ENCODE measurements at regions not wholly inside any gene's neighbourhood (a gene's known extent, or its start where the extent isn't known, plus 50 kb on each side); places are given as distances from the start of the nearest gene placed in this dataset.

- no peaks in the 10 kb centered on the region for H3K27me3 ChIP-seq (ENCODE audit: control insufficient read depth in 1 of 2, insufficient read depth in 2 of 2, low read length in 2 of 2)
- TF ChIP-seq, protein P1, sequence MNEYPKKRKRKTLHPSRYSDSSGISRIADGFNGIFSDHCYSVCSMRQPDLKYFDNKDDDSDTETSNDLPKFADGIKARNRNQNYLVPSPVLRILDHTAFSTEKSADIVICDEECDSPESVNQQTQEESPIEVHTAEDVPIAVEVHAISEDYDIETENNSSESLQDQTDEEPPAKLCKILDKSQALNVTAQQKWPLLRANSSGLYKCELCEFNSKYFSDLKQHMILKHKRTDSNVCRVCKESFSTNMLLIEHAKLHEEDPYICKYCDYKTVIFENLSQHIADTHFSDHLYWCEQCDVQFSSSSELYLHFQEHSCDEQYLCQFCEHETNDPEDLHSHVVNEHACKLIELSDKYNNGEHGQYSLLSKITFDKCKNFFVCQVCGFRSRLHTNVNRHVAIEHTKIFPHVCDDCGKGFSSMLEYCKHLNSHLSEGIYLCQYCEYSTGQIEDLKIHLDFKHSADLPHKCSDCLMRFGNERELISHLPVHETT (CRISPR knock-in tag; conservative IDR thresholded peaks at IDR 0.05): no peak
- TF ChIP-seq SMARCE1 (IDR thresholded peaks at IDR 0.05; ENCODE audit: borderline replicate concordance): no peak
- TF ChIP-seq CBX2 (IDR thresholded peaks at IDR 0.05; ENCODE audit: low read depth, low read length): no peak
- no peak for TF ChIP-seq CBX2 (CRISPR knock-in tag; IDR thresholded peaks at IDR 0.05; ENCODE audit: low read depth)
- TF ChIP-seq FOXA1 (IDR thresholded peaks at IDR 0.05): no peak
- no peak for TF ChIP-seq FOXA1 (CRISPR knock-in tag; IDR thresholded peaks at IDR 0.05)
- no peak for TF ChIP-seq NR2F2 (IDR thresholded peaks at IDR 0.05; ENCODE audit: borderline replicate concordance, low read depth)
- no peak for TF ChIP-seq SOX5 (CRISPR knock-in tag; IDR thresholded peaks at IDR 0.05; ENCODE audit: borderline replicate concordance)
- no peak for TF ChIP-seq GZF1 (CRISPR knock-in tag; IDR thresholded peaks at IDR 0.05)
- intact Hi-C loops (cut with micrococcal nuclease; ENCODE audit: unreplicated experiment) (no loop called here), in situ Hi-C loops (cut with HindIII; ENCODE audit: extremely low pct_ligation_motif_present, low pct_unique_long_range_greater_than_20kb) (no loop called here)
- no peak overlapping the region for H3K4me3 ChIP-seq (replicated peaks in 1 of 3; ENCODE audit: insufficient read depth in 1 of 3, low read depth in 2 of 3, low read length in 3 of 3)
- H3K4me2 ChIP-seq (ENCODE audit: low read depth, low read length): no peak overlapping the region
- no peaks in the 10 kb centered on the region for H4K20me1 ChIP-seq (ENCODE audit: insufficient read depth, low read length)
- DNase-seq (ENCODE audit: low spot score): no peak
- H3K36me3 ChIP-seq (replicated peaks in 1 of 2; ENCODE audit: control insufficient read depth in 1 of 2, insufficient read depth in 2 of 2, low read length in 2 of 2): no peaks in the 10 kb centered on the region
- 0% methylated on average over 2 of the region's 2 CpGs for WGBS (ENCODE audit: low lambda C conversion rate)
- H3K4me1 ChIP-seq (ENCODE audit: insufficient read depth, low read length): no peaks in the 10 kb centered on the region
- no peak overlapping the region for H2AFZ ChIP-seq (ENCODE audit: low read length)
- no peaks in the 10 kb centered on the region for H3K79me2 ChIP-seq (ENCODE audit: insufficient read depth, low read length)
- H3K9me3 ChIP-seq (ENCODE audit: low read length): peaks cover 16% of the 10 kb centered on the region; the same call in 1 of the 2 replicates
- ATAC-seq: no peak
- no peak for FAIRE-seq
- ChIA-PET POLR2A (no interaction called here), CTCF (ENCODE audit: low intra/inter-chr PET ratio, low total read pairs) (no interaction called here)
- H3K9ac ChIP-seq (ENCODE audit: insufficient read depth, low read depth, low read length): no peak overlapping the region
- H3K27ac ChIP-seq (ENCODE audit: extremely low read length, insufficient read depth, low read length): no peak overlapping the region
- no TSS peak for BruUV-seq (replicated peaks)
These were observed 345.7 kb upstream of the NR3C2 start for GRCh38 chr4:148787831-148788477.

DNA sequence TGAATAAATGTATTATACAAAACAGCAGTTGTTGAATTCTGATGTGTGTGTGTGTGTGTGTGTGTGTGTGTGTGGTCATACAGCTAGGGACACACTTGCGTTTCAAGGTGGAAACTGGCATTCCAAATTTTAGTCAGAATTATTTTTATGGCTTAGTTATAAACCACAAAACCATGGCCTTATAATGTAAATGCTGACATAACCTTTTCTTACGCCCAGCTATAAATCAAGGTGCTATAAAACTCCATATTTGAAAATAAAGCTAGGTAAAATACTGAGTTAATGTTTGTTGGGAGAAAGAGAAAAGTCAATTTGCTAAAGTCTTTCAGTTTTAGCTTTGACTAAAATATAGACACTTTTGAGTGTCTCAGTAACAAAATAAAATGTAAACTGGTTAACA lies 345.1 kb upstream of the NR3C2 start:
- Histone ChIP-seq H3K36me3 (replicated peaks in 1 of 2; ENCODE audit: control insufficient read depth in 1 of 2, insufficient read depth in 2 of 2, low read length in 2 of 2) (no peaks in the 10 kb centered on the region), H3K4me2 (ENCODE audit: low read depth, low read length) (no peak overlapping the region), H3K27ac (ENCODE audit: extremely low read length, insufficient read depth, low read length) (no peak overlapping the region), H3K9me3 (ENCODE audit: low read length) (0 out of 2 replicates have a peak, but pooled peaks cover 14% of the 10 kb centered on the region), H3K4me3 (replicated peaks in 1 of 3; ENCODE audit: insufficient read depth in 1 of 3, low read depth in 2 of 3, low read length in 3 of 3) (no peak overlapping the region), H2AFZ (ENCODE audit: low read length) (no peak overlapping the region), H3K9ac (ENCODE audit: insufficient read depth, low read depth, low read length) (no peak overlapping the region), H3K79me2 (ENCODE audit: insufficient read depth, low read length) (no peaks in the 10 kb centered on the region), H3K4me1 (ENCODE audit: insufficient read depth, low read length) (no peaks in the 10 kb centered on the region), H3K27me3 (ENCODE audit: control insufficient read depth in 1 of 2, insufficient read depth in 2 of 2, low read length in 2 of 2) (no peaks in the 10 kb centered on the region), H4K20me1 (ENCODE audit: insufficient read depth, low read length) (no peaks in the 10 kb centered on the region)
- no peak for DNase-seq (ENCODE audit: low spot score)
- TF ChIP-seq MIXL1 (CRISPR knock-in tag; IDR thresholded peaks at IDR 0.05) (no peak), MAFK (conservative IDR thresholded peaks at IDR 0.05 in 1 of 2, IDR thresholded peaks at IDR 0.05 in 1 of 2; ENCODE audit: low read length in 2 of 2) (peak; percentile 53 to 74), MAFF (IDR thresholded peaks at IDR 0.05; ENCODE audit: low read depth, low read length) (peak; percentile 62)
- POLR2A ChIA-PET: no interaction called here
- no TSS peak for BruUV-seq (replicated peaks)
- 8% methylated on average over 2 of the region's 2 CpGs for WGBS (ENCODE audit: low lambda C conversion rate)
- in situ Hi-C loops (cut with HindIII; ENCODE audit: extremely low pct_ligation_motif_present, low pct_unique_long_range_greater_than_20kb): no loop called here
- FAIRE-seq: no peak
- CTCF ChIA-PET (ENCODE audit: low intra/inter-chr PET ratio, low total read pairs): no interaction called here
- intact Hi-C loops (cut with micrococcal nuclease; ENCODE audit: unreplicated experiment): no loop called here
- ATAC-seq: no peak

All from HepG2 (cell line).